ENCODE measurements at regions not wholly inside any gene's neighbourhood (a gene's known extent, or its start where the extent isn't known, plus 50 kb on each side); places are given as distances from the start of the nearest gene placed in this dataset.

- Histone ChIP-seq H3K27ac (ENCODE audit: extremely low read depth, low read depth, low read length) (no peak overlapping the region), H3K4me2 (ENCODE audit: insufficient read depth, low read length) (no peak overlapping the region), H3K4me1 (replicated peaks in 1 of 2; ENCODE audit: control insufficient read depth in 2 of 2, insufficient read depth in 2 of 2, low read length in 2 of 2) (no peaks in the 10 kb centered on the region; a peak in 1 of 5 replicates), H3K9me3 (replicated peaks; ENCODE audit: control insufficient read depth, insufficient read depth, low read depth, low read length) (no peaks in the 10 kb centered on the region), H3K4me3 (no peak overlapping the region), H3K79me2 (ENCODE audit: control insufficient read depth, insufficient read depth, low read length) (no peaks in the 10 kb centered on the region), H3K36me3 (ENCODE audit: control insufficient read depth, insufficient read depth, low read length) (no peaks in the 10 kb centered on the region), H4K20me1 (replicated peaks; ENCODE audit: control insufficient read depth, insufficient read depth, low read length) (no peaks in the 10 kb centered on the region), H3K9me1 (ENCODE audit: control insufficient read depth, insufficient read depth, low read length) (no peaks in the 10 kb centered on the region), H3K27me3 (ENCODE audit: control insufficient read depth in 2 of 2, insufficient read depth in 2 of 2, low read length in 2 of 2) (peaks cover 0 to 9% of the 10 kb centered on the region in 2 experiments; a peak in 3 of 5 replicates), H3K9ac (ENCODE audit: insufficient read depth in 1 of 2, low read depth in 2 of 2, low read length in 2 of 2) (no peak overlapping the region), H2AFZ (ENCODE audit: low read depth, low read length) (no peak overlapping the region)
- FAIRE-seq (no peak), ATAC-seq (no peak), DNase-seq (ENCODE audit: extremely low read depth in 1 of 4, low spot score in 3 of 4) (no peak)
- no TSS peak for BruUV-seq (replicated peaks)
- CTCF ChIA-PET (ENCODE audit: low intra/inter-chr PET ratio): no interaction called here
- intact Hi-C loops (cut with micrococcal nuclease) (no loop called here), in situ Hi-C loops (cut with MboI) (no loop called here)
- no peak for TF ChIP-seq POU5F1 (IDR thresholded peaks at IDR 0.05; ENCODE audit: borderline replicate concordance, low read depth, low read length, partially characterized antibody)
- no peak for TF ChIP-seq MAFG (tag; conservative IDR thresholded peaks at IDR 0.05)
- TF ChIP-seq ZNF764 (CRISPR knock-in tag; IDR thresholded peaks at IDR 0.05; ENCODE audit: low read depth): no peak
- TF ChIP-seq ZKSCAN8 (CRISPR knock-in tag; IDR thresholded peaks at IDR 0.05): no peak
- TF ChIP-seq ZFP91 (CRISPR knock-in tag; IDR thresholded peaks at IDR 0.05): no peak
- TF ChIP-seq ZNF23 (CRISPR knock-in tag; IDR thresholded peaks at IDR 0.05): no peak
- no peak for TF ChIP-seq MAFF (IDR thresholded peaks at IDR 0.05; ENCODE audit: low read length)
- no peak for TF ChIP-seq ZNF165 (CRISPR knock-in tag; IDR thresholded peaks at IDR 0.05; ENCODE audit: borderline replicate concordance)
- no peak for TF ChIP-seq RFX5 (IDR thresholded peaks at IDR 0.05; ENCODE audit: low read depth, low read length)
- TF ChIP-seq MIER1 (IDR thresholded peaks at IDR 0.05; ENCODE audit: low read depth): no peak
- TF ChIP-seq, protein P1, sequence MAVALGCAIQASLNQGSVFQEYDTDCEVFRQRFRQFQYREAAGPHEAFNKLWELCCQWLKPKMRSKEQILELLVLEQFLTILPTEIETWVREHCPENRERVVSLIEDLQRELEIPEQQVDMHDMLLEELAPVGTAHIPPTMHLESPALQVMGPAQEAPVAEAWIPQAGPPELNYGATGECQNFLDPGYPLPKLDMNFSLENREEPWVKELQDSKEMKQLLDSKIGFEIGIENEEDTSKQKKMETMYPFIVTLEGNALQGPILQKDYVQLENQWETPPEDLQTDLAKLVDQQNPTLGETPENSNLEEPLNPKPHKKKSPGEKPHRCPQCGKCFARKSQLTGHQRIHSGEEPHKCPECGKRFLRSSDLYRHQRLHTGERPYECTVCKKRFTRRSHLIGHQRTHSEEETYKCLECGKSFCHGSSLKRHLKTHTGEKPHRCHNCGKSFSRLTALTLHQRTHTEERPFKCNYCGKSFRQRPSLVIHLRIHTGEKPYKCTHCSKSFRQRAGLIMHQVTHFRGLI (CRISPR knock-in tag; IDR thresholded peaks at IDR 0.05): no peak
- no peak for TF ChIP-seq RUNX1 (IDR thresholded peaks at IDR 0.05; ENCODE audit: low read depth)
- no peak for TF ChIP-seq MAFK (IDR thresholded peaks at IDR 0.05; ENCODE audit: low read length)
- POLR2A ChIA-PET: no interaction called here
- 0% methylated on average over 1 of the region's 1 CpG for WGBS (ENCODE audit: insufficient coverage, low coverage, missing lambda C conversion rate)
Observed at GRCh38 chr5:56681346-56681745, 134.0 kb upstream of the MAP3K1 start.

All from K562 (cell line).